HG03060 (cell line): ENCODE measurements at regions not wholly inside any gene's neighbourhood (a gene's known extent, or its start where the extent isn't known, plus 50 kb on each side); places are given as distances from the start of the nearest gene placed in this dataset.
"Not testable (repeated sequence)": the region's sequence is repeated elsewhere in the genome, so short reads cannot be mapped to it uniquely, and the experiment has no call there.

ENCODE experiments used
- ATAC-seq: cut with Tn5 transposase; IDR thresholded peaks from one replicate; pipeline ENCODE4 v1.9.1; 2021; ENCODE audit warnings: low read depth, moderate number of reproducible peaks; ENCODE audit not compliant: unreplicated experiment

- no peak for ATAC-seq
Observed at GRCh38 chr10:109126541-109126940, 796.8 kb downstream of the XPNPEP1 start.

- ATAC-seq: no peak
Observed at GRCh38 chr10:109126016-109126415, 797.3 kb downstream of the XPNPEP1 start.

- no peak for ATAC-seq
Observed at GRCh38 chr10:109115179-109115578, 808.1 kb downstream of the XPNPEP1 start.

GRCh38 chr10:109114579-109114978 lies 808.7 kb downstream of the XPNPEP1 start:
- no peak for ATAC-seq

GRCh38 chr10:109106604-109107003 lies 816.7 kb downstream of the XPNPEP1 start:
- no peak for ATAC-seq

GRCh38 chr10:109105725-109106124 lies 817.6 kb downstream of the XPNPEP1 start:
- ATAC-seq: no peak

- ATAC-seq: no peak
Observed at GRCh38 chr10:109104806-109105205, 818.5 kb downstream of the XPNPEP1 start.

GRCh38 chr10:109103278-109103677 lies 820.0 kb downstream of the XPNPEP1 start:
- no peak for ATAC-seq

- ATAC-seq: no peak
Observed at GRCh38 chr10:109089779-109090178, 833.5 kb downstream of the XPNPEP1 start.

- no peak for ATAC-seq
Observed at GRCh38 chr10:109071539-109071938, 851.8 kb downstream of the XPNPEP1 start.

GRCh38 chr10:109070492-109070891 lies 852.8 kb downstream of the XPNPEP1 start:
- no peak for ATAC-seq

GRCh38 chr10:109067031-109067430 lies 856.3 kb downstream of the XPNPEP1 start:
- ATAC-seq: no peak

GRCh38 chr10:109065821-109066220 lies 857.5 kb downstream of the XPNPEP1 start:
- ATAC-seq: no peak

GRCh38 chr10:109062371-109062770 lies 860.9 kb downstream of the XPNPEP1 start:
- peak; percentile 83 for ATAC-seq

GRCh38 chr10:109055243-109055642 lies 868.1 kb downstream of the XPNPEP1 start:
- no peak for ATAC-seq

- ATAC-seq: no peak
Observed at GRCh38 chr10:109047856-109048255, 875.5 kb downstream of the XPNPEP1 start.

- ATAC-seq: not testable (repeated sequence)
Observed at GRCh38 chr10:109046427-109046826, 876.9 kb downstream of the XPNPEP1 start.

- no peak for ATAC-seq
Observed at GRCh38 chr10:109040622-109041021, 882.7 kb downstream of the XPNPEP1 start.

- no peak for ATAC-seq
Observed at GRCh38 chr10:109037978-109038377, 885.3 kb downstream of the XPNPEP1 start.

GRCh38 chr10:109030581-109031210 lies 892.6 kb downstream of the XPNPEP1 start:
- no peak for ATAC-seq

GRCh38 chr10:109029870-109030269 lies 893.4 kb downstream of the XPNPEP1 start:
- no peak for ATAC-seq

GRCh38 chr10:109027534-109028185 lies 895.7 kb downstream of the XPNPEP1 start:
- no peak for ATAC-seq
